HCT116 (cell line): ENCODE measurements at regions not wholly inside any gene's neighbourhood (a gene's known extent, or its start where the extent isn't known, plus 50 kb on each side); places are given as distances from the start of the nearest gene placed in this dataset.

ENCODE experiments used
- ATAC-seq: fragments of 200-7000 bp; cut with Tn5 transposase; 2 replicates; pipeline ENCODE4 v1.9.1; 2020; ENCODE audit warnings: mild to moderate bottlenecking, moderate library complexity
- BruUV-seq: library from RNA; stranded (reverse); fragments of 400-500 nt; replicated peaks from 2 replicates; lab custom pipeline; 2021; lab: Mats Ljungman, UMichigan
- CTCF ChIA-PET: fragments of 300-600 bp; sonication (Branson Sonifier 250); formaldehyde crosslinking; loops from one replicate; lab custom pipeline; 2021; ENCODE audit warnings: antibody characterized with exemption; lab: Charles Lee
- POLR2A ChIA-PET: fragments of 300-600, 350-600 bp; sonication (Branson Sonifier 250); formaldehyde crosslinking; loops from one replicate; lab custom pipeline; 2021; ENCODE audit warnings: antibody characterized with exemption; lab: Charles Lee
- RAD21 ChIA-PET, 2 experiments: fragments of 300-600 bp; sonication (Branson Sonifier 250); formaldehyde crosslinking; loops; one replicate each; lab custom pipeline; 2023; ENCODE audit warnings: low total read pairs in 2 of 2; ENCODE audit not compliant: uncharacterized antibody in 2 of 2, unreplicated experiment in 2 of 2, low non-redundant PET in 1 of 2; lab: Charles Lee
- DNase-seq: peaks from one replicate; pipeline ENCODE4 v3.0.0-alpha.2; 2010; ENCODE audit warnings: low read depth, low spot score
- H2AFZ ChIP-seq: fragments of 200-600 bp; shearing (Covaris generic), sonication (generic); 2 replicates; pipeline ENCODE4 v1.6.1; 2017; ENCODE audit warnings: low read depth, mixed run types, mixed read lengths, antibody characterized with exemption, low read length; ENCODE audit not compliant: poor library complexity, severe bottlenecking
- H3K27ac ChIP-seq: 2 replicates; pipeline ENCODE4 v1.5.1; 2012; ENCODE audit warnings: low read depth, low read length
- H3K27me3 ChIP-seq: fragments of 200-600 bp; sonication (generic); 2 replicates; pipeline ENCODE4 v1.6.1; 2016; ENCODE audit warnings: mixed run types, low read length, mixed read lengths; ENCODE audit not compliant: insufficient read depth
- H3K36me3 ChIP-seq, 2 experiments: fragments of 200-500 bp in 1 of 2; fragments of 200-600 bp in 1 of 2; sonication (Bioruptor generic) in 1 of 2; sonication (generic) in 1 of 2; 2 replicates each; pipeline versions ENCODE4 v1.5.1 to v1.6.1; 2014 to 2016; ENCODE audit warnings: low read length in 2 of 2, inconsistent platforms in 1 of 2, mixed read lengths in 1 of 2, mixed run types in 1 of 2; ENCODE audit not compliant: insufficient read depth in 2 of 2, control insufficient read depth in 1 of 2
- H3K4me1 ChIP-seq, 2 experiments: fragments of 200-600 bp in 1 of 2; sonication (generic) in 1 of 2; 2 replicates each; pipeline versions ENCODE4 v1.5.1 to v1.6.1; 2012 to 2017; ENCODE audit warnings: low read length in 2 of 2, inconsistent platforms in 1 of 2, mild to moderate bottlenecking in 1 of 2, mixed read lengths in 1 of 2, mixed run types in 1 of 2, moderate library complexity in 1 of 2; ENCODE audit not compliant: insufficient read depth in 2 of 2, control insufficient read depth in 1 of 2
- H3K4me2 ChIP-seq: fragments of 200-600 bp; sonication (generic); 2 replicates; pipeline ENCODE4 v1.6.1; 2017; ENCODE audit warnings: mixed run types, low read length, mixed read lengths
- H3K4me3 ChIP-seq, 2 experiments: fragments of 200-600 bp in 1 of 2; sonication (generic) in 1 of 2; replicated peaks in 1 of 2; 2 replicates each; pipeline ENCODE4 v1.5.1; 2011 to 2016; ENCODE audit warnings: low read length in 2 of 2, control low read depth in 1 of 2, low read depth in 1 of 2, mild to moderate bottlenecking in 1 of 2, mixed read lengths in 1 of 2, mixed run types in 1 of 2
- H3K79me2 ChIP-seq: fragments of 200-600 bp; sonication (generic); 2 replicates; pipeline ENCODE4 v1.6.1; 2017; ENCODE audit warnings: mild to moderate bottlenecking, mixed run types, low read length, moderate library complexity, mixed read lengths; ENCODE audit not compliant: insufficient read depth
- H3K9ac ChIP-seq: fragments of 200-600 bp; sonication (generic); 2 replicates; pipeline ENCODE4 v1.6.1; 2016; ENCODE audit warnings: low read length, mixed read lengths
- H3K9me2 ChIP-seq: fragments of 200-600 bp; sonication (generic), shearing (Covaris generic); 2 replicates; pipeline ENCODE4 v1.6.1; 2017; ENCODE audit warnings: mixed run types, mild to moderate bottlenecking, moderate library complexity; ENCODE audit not compliant: insufficient read depth
- H3K9me3 ChIP-seq, 2 experiments: fragments of 200-500 bp in 1 of 2; fragments of 200-600 bp in 1 of 2; sonication (Bioruptor generic) in 1 of 2; sonication (generic) in 1 of 2; 2 replicates each; pipeline ENCODE4 v1.6.1; 2014 to 2017; ENCODE audit warnings: low read length in 2 of 2, mixed read lengths in 2 of 2, inconsistent platforms in 1 of 2, low read depth in 1 of 2, mild to moderate bottlenecking in 1 of 2, mixed run types in 1 of 2, moderate library complexity in 1 of 2; ENCODE audit not compliant: control insufficient read depth in 1 of 2, insufficient read depth in 1 of 2
- H4K20me1 ChIP-seq: fragments of 200-600 bp; sonication (generic), shearing (Covaris generic); 2 replicates; pipeline ENCODE4 v1.6.1; 2017; ENCODE audit warnings: mixed run types, mild to moderate bottlenecking, moderate library complexity; ENCODE audit not compliant: insufficient read depth
- EGR1 ChIP-seq: IDR thresholded peaks from 2 replicates; pipeline ENCODE4 v1.6.1; 2012; ENCODE audit warnings: low read depth
- SIN3A ChIP-seq: IDR thresholded peaks from 2 replicates; pipeline ENCODE4 v1.6.1; 2012; ENCODE audit warnings: low read depth
- TCF7L2 ChIP-seq: IDR thresholded peaks from 2 replicates; pipeline ENCODE4 v1.7.0; 2011; ENCODE audit warnings: borderline replicate concordance, inconsistent platforms; ENCODE audit not compliant: insufficient read depth, insufficient read length; ENCODE audit errors: extremely low read depth
- YY1 ChIP-seq: IDR thresholded peaks from 2 replicates; pipeline ENCODE4 v1.6.1; 2011; ENCODE audit warnings: low read length, low read depth, moderate library complexity, mild to moderate bottlenecking; ENCODE audit not compliant: insufficient replicate concordance; ENCODE audit errors: extremely low read depth
- ZFX ChIP-seq: fragments of 450-650 bp; IDR thresholded peaks from 2 replicates; pipeline ENCODE4 v1.6.1; 2017
- ZNF274 ChIP-seq: fragments of 200-500 bp; sonication (Bioruptor generic); IDR thresholded peaks from 2 replicates; pipeline ENCODE4 v1.6.1; 2014; ENCODE audit warnings: mild to moderate bottlenecking, low read depth, low read length, inconsistent platforms
- intact Hi-C: fragments of 100-400 bp; cut with micrococcal nuclease; formaldehyde crosslinking; loops from 2 replicates; pipeline ENCODE4 v1.10.0; 2022
- TF ChIP-seq, protein P1 (sequence below): IDR thresholded peaks from 2 replicates; pipeline ENCODE4 v1.6.1; 2011; ENCODE audit warnings: mild to moderate bottlenecking, low read length, moderate library complexity; ENCODE audit not compliant: insufficient replicate concordance; ENCODE audit errors: extremely low read depth
- TF ChIP-seq, protein P2 (sequence below): IDR thresholded peaks from 2 replicates; pipeline ENCODE4 v1.6.1; 2012

DNA sequence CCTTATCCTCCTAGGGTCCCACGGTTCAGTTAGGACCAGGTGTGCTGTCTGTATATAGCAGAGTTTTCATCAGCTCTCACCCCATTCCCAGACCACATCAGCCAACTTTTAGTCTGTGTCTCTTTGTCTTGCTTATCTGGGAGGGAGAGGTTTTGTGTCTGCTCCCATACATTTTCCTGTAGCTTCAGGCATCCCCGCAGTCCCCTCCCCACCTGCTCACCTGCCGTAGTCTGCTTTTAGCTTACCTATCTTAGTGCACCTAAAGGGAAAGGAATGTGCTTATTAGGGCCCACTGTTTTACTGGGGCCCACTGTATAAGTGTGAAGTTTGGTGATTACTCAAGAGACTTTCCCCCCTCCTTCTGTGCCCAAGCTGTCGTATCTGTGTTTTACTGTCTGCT, 225.1 kb downstream of the PLA2G4A start:
- Histone ChIP-seq H2AFZ (no peak overlapping the region), H3K9me3 (no peaks in the 10 kb centered on the region), H3K36me3 (no peaks in the 10 kb centered on the region), H3K9ac (no peak overlapping the region), H3K4me2 (no peak overlapping the region), H3K4me3 (no peak overlapping the region), H3K4me1 (no peaks in the 10 kb centered on the region), H3K9me2 (no peaks in the 10 kb centered on the region), H3K27me3 (no peaks in the 10 kb centered on the region), H3K79me2 (no peaks in the 10 kb centered on the region), H3K27ac (no peak overlapping the region), H4K20me1 (no peaks in the 10 kb centered on the region)
- no peak for ATAC-seq
- BruUV-seq = no TSS peak
- CTCF ChIA-PET = no interaction called here
- RAD21 ChIA-PET = no interaction called here
- POLR2A ChIA-PET = no interaction called here
- DNase-seq = no peak
- intact Hi-C loops = loop anchor here (10.0 kb wide), 2 partner anchors 351 to 1881 kb away; no protein-coding TSS in a partner anchor
- no peak for TF ChIP-seq ZFX
- no peak for TF ChIP-seq EGR1
- no peak for TF ChIP-seq ZNF274
- TF ChIP-seq TCF7L2 = no peak
- no peak for TF ChIP-seq SIN3A
- TF ChIP-seq, protein P1, sequence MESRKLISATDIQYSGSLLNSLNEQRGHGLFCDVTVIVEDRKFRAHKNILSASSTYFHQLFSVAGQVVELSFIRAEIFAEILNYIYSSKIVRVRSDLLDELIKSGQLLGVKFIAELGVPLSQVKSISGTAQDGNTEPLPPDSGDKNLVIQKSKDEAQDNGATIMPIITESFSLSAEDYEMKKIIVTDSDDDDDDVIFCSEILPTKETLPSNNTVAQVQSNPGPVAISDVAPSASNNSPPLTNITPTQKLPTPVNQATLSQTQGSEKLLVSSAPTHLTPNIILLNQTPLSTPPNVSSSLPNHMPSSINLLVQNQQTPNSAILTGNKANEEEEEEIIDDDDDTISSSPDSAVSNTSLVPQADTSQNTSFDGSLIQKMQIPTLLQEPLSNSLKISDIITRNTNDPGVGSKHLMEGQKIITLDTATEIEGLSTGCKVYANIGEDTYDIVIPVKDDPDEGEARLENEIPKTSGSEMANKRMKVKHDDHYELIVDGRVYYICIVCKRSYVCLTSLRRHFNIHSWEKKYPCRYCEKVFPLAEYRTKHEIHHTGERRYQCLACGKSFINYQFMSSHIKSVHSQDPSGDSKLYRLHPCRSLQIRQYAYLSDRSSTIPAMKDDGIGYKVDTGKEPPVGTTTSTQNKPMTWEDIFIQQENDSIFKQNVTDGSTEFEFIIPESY = no peak
- TF ChIP-seq YY1 = no peak
- TF ChIP-seq, protein P2, sequence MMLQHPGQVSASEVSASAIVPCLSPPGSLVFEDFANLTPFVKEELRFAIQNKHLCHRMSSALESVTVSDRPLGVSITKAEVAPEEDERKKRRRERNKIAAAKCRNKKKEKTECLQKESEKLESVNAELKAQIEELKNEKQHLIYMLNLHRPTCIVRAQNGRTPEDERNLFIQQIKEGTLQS = no peak
